WTC11 (cell line): ENCODE measurements at regions not wholly inside any gene's neighbourhood (a gene's known extent, or its start where the extent isn't known, plus 50 kb on each side); places are given as distances from the start of the nearest gene placed in this dataset.

Source experiments
- ATAC-seq: fragments of 200-7000 bp; cut with Tn5 transposase; 2 replicates; pipeline ENCODE4 v1.10.0; 2021; ENCODE audit warnings: mild to moderate bottlenecking, moderate library complexity
- CTCF ChIA-PET: fragments of 300-600 bp; sonication (Branson Sonifier 250); formaldehyde crosslinking; loops from one replicate; lab custom pipeline; 2021; ENCODE audit warnings: antibody characterized with exemption; lab: Charles Lee
- POLR2A ChIA-PET: fragments of 350-600 bp; sonication (Branson Sonifier 250); formaldehyde crosslinking; loops from one replicate; lab custom pipeline; 2021; ENCODE audit warnings: antibody characterized with exemption; lab: Charles Lee
- DNase-seq: peaks from one replicate; pipeline ENCODE4 v3.0.0; 2021; ENCODE audit warnings: low spot score
- H3K27ac Mint-ChIP-seq: 2 replicates; pipeline ENCODE4 v1.8.0; 2021; ENCODE audit warnings: mixed read lengths
- H3K27me3 Mint-ChIP-seq: 2 replicates; pipeline ENCODE4 v1.8.0; 2021; ENCODE audit warnings: low read depth, mild to moderate bottlenecking, moderate library complexity, mixed read lengths
- H3K36me3 Mint-ChIP-seq: 2 replicates; pipeline ENCODE4 v1.8.0; 2021; ENCODE audit warnings: mixed read lengths
- H3K4me1 Mint-ChIP-seq: 2 replicates; pipeline ENCODE4 v1.8.0; 2022; ENCODE audit warnings: mixed read lengths
- H3K4me3 Mint-ChIP-seq: 2 replicates; pipeline ENCODE4 v1.8.0; 2021; ENCODE audit warnings: mild to moderate bottlenecking, moderate library complexity, mixed read lengths
- H3K9me3 Mint-ChIP-seq: 2 replicates; pipeline ENCODE4 v1.8.0; 2021; ENCODE audit warnings: mixed read lengths
- CBFB ChIP-seq: sonication (generic); formaldehyde crosslinking; IDR thresholded peaks from 2 replicates; pipeline ENCODE4 v1.8.1; 2022; ENCODE audit warnings: mild to moderate bottlenecking, low read depth, missing genetic modification reagents
- ELF4 ChIP-seq: sonication (generic); formaldehyde crosslinking; IDR thresholded peaks from 2 replicates; pipeline ENCODE4 v1.8.1; 2022; ENCODE audit warnings: low read depth, mild to moderate bottlenecking, moderate library complexity, missing genetic modification reagents
- GTF2I ChIP-seq: fragments of 250-450 bp; sonication (Bioruptor Pico); conservative IDR thresholded peaks from 2 replicates; pipeline ENCODE4 v1.4.0; 2021; ENCODE audit warnings: mild to moderate bottlenecking
- NFYB ChIP-seq: sonication (generic); formaldehyde crosslinking; conservative IDR thresholded peaks from 2 replicates; pipeline ENCODE4 v1.8.0; 2022; ENCODE audit warnings: low read depth, missing genetic modification reagents
- PRRX2 ChIP-seq: fragments of 250-450 bp; sonication (Bioruptor Pico); IDR thresholded peaks from 2 replicates; pipeline ENCODE4 v1.8.0; 2021; ENCODE audit warnings: mild to moderate bottlenecking
- SMAD3 ChIP-seq: sonication (generic); formaldehyde crosslinking; IDR thresholded peaks from 2 replicates; pipeline ENCODE4 v1.8.0; 2022; ENCODE audit warnings: missing genetic modification reagents, mild to moderate bottlenecking, borderline replicate concordance
- TEAD4 ChIP-seq: sonication (generic); formaldehyde crosslinking; IDR thresholded peaks from 2 replicates; pipeline ENCODE4 v1.8.0; 2022; ENCODE audit warnings: mild to moderate bottlenecking, missing genetic modification reagents
- ZNF138 ChIP-seq: sonication (generic); formaldehyde crosslinking; conservative IDR thresholded peaks from 2 replicates; pipeline ENCODE4 v1.8.1; 2022; ENCODE audit warnings: mild to moderate bottlenecking, moderate library complexity, missing genetic modification reagents
- ZNF423 ChIP-seq: fragments of 250-450 bp; sonication (Bioruptor Pico); IDR thresholded peaks from 2 replicates; pipeline ENCODE4 v2.1.2; 2022; ENCODE audit warnings: mild to moderate bottlenecking, moderate library complexity
- TF ChIP-seq, protein P1 (sequence below): sonication (generic); formaldehyde crosslinking; IDR thresholded peaks from 2 replicates; pipeline ENCODE4 v1.8.1; 2023; ENCODE audit warnings: mild to moderate bottlenecking, missing genetic modification reagents, moderate library complexity
- TF ChIP-seq, protein P2 (sequence below): sonication (generic); formaldehyde crosslinking; IDR thresholded peaks from 2 replicates; pipeline ENCODE4 v1.8.1; 2022; ENCODE audit warnings: mild to moderate bottlenecking, moderate library complexity, missing genetic modification reagents
- TF ChIP-seq, protein P3 (sequence below): fragments of 200-600 bp; IDR thresholded peaks from 2 replicates; pipeline ENCODE4 v1.8.0; 2022; ENCODE audit warnings: antibody characterized with exemption
- TF ChIP-seq, protein P4 (sequence below): sonication (generic); formaldehyde crosslinking; conservative IDR thresholded peaks from 2 replicates; pipeline ENCODE4 v1.8.1; 2022; ENCODE audit warnings: mild to moderate bottlenecking, missing genetic modification reagents
- TF ChIP-seq, protein P5 (sequence below): sonication (generic); formaldehyde crosslinking; conservative IDR thresholded peaks from 2 replicates; pipeline ENCODE4 v1.8.1; 2023; ENCODE audit warnings: mild to moderate bottlenecking, low read depth, missing genetic modification reagents, moderate library complexity

DNA sequence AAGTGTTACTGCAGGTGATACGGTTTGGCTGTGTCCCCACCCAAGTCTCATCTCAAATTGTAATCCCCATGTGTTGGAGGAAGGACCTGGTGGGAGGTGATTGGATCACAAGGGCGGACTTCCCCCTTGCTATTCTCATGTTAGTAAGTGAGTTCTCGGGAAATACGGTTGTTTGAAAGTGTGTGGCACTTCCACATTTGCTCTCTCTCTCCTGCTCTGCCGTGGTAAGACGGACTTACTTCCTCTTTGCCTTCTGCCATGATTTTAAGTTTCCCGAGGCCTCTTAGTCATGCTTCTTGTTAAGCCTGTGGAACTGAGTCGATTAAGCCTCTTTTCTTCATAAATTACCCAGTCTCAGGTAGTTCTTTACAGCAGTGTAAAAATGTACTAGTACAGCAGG, 65.2 kb upstream of the SLC7A11 start:
- no peak overlapping the region for H3K4me3 Mint-ChIP-seq
- H3K27me3 Mint-ChIP-seq = no peaks in the 10 kb centered on the region
- ChIA-PET POLR2A (no interaction called here), CTCF (no interaction called here)
- H3K4me1 Mint-ChIP-seq = peaks cover 17% of the 10 kb centered on the region
- no peaks in the 10 kb centered on the region for H3K36me3 Mint-ChIP-seq
- H3K9me3 Mint-ChIP-seq = peaks cover 10% of the 10 kb centered on the region
- H3K27ac Mint-ChIP-seq = no peak overlapping the region
- DNase-seq (no peak), ATAC-seq (no peak)
- no peak for TF ChIP-seq CBFB (CRISPR knock-in tag)
- no peak for TF ChIP-seq GTF2I (CRISPR knock-in tag)
- no peak for TF ChIP-seq ELF4 (CRISPR knock-in tag)
- no peak for TF ChIP-seq TEAD4 (CRISPR knock-in tag)
- TF ChIP-seq, protein P1, sequence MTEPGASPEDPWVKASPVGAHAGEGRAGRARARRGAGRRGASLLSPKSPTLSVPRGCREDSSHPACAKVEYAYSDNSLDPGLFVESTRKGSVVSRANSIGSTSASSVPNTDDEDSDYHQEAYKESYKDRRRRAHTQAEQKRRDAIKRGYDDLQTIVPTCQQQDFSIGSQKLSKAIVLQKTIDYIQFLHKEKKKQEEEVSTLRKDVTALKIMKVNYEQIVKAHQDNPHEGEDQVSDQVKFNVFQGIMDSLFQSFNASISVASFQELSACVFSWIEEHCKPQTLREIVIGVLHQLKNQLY (CRISPR knock-in tag) = no peak
- no peak for TF ChIP-seq SMAD3
- no peak for TF ChIP-seq PRRX2
- TF ChIP-seq, protein P2, sequence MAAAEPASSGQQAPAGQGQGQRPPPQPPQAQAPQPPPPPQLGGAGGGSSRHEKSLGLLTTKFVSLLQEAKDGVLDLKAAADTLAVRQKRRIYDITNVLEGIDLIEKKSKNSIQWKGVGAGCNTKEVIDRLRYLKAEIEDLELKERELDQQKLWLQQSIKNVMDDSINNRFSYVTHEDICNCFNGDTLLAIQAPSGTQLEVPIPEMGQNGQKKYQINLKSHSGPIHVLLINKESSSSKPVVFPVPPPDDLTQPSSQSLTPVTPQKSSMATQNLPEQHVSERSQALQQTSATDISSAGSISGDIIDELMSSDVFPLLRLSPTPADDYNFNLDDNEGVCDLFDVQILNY = no peak
- no peak for TF ChIP-seq ZNF423 (CRISPR knock-in tag)
- no peak for TF ChIP-seq NFYB (CRISPR knock-in tag)

DNA sequence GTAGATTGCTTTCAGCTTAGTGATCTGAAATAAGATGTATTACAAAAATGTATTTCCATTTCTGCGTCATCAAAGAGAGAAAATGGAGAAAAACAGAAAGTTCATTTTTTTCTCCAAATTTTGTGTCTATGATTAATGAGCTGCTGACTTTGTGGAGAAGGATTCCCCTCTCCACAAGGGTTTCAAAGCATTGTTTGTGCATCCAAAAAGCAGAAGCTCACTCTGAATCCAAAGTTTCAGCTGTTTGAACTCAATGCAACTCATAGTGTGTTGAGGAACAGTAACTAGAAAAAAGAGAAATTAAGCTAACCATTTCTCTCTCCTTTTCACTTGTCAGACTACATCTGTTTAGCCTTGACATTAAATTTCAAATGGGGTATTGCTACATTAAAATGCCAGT, 62.9 kb upstream of the SLC7A11 start:
- no peak for ATAC-seq
- no peak overlapping the region for H3K4me3 Mint-ChIP-seq
- ChIA-PET CTCF (no interaction called here), POLR2A (no interaction called here)
- no peak overlapping the region for H3K27ac Mint-ChIP-seq
- peaks cover 17% of the 10 kb centered on the region for H3K4me1 Mint-ChIP-seq
- TF ChIP-seq, protein P2 = no peak
- TF ChIP-seq, protein P3, sequence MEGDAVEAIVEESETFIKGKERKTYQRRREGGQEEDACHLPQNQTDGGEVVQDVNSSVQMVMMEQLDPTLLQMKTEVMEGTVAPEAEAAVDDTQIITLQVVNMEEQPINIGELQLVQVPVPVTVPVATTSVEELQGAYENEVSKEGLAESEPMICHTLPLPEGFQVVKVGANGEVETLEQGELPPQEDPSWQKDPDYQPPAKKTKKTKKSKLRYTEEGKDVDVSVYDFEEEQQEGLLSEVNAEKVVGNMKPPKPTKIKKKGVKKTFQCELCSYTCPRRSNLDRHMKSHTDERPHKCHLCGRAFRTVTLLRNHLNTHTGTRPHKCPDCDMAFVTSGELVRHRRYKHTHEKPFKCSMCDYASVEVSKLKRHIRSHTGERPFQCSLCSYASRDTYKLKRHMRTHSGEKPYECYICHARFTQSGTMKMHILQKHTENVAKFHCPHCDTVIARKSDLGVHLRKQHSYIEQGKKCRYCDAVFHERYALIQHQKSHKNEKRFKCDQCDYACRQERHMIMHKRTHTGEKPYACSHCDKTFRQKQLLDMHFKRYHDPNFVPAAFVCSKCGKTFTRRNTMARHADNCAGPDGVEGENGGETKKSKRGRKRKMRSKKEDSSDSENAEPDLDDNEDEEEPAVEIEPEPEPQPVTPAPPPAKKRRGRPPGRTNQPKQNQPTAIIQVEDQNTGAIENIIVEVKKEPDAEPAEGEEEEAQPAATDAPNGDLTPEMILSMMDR = no peak
- TF ChIP-seq, protein P4, sequence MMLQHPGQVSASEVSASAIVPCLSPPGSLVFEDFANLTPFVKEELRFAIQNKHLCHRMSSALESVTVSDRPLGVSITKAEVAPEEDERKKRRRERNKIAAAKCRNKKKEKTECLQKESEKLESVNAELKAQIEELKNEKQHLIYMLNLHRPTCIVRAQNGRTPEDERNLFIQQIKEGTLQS (CRISPR knock-in tag) = no peak
- H3K27me3 Mint-ChIP-seq = no peaks in the 10 kb centered on the region
- peaks cover 10% of the 10 kb centered on the region for H3K9me3 Mint-ChIP-seq
- no peak for DNase-seq
- H3K36me3 Mint-ChIP-seq = no peaks in the 10 kb centered on the region

DNA sequence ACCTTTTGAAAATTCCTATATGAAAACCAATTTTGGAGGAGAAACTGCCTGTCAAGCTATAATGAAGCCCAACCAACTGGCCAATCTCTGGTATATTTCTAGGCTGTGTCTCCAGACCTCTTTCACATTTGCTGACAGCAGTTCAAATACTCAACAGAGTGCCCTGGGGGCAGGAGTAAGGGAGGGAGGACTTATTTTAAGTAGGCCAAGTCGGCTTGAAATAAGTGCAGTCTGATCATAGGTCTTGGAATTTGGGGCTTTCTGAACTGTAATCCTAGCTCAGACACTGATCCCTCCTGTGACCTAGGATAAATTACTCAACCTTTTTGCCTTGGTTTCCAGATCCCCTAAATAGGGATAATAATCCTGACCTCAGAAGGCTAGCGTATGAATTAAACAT, 59.4 kb upstream of the SLC7A11 start:
- H3K27me3 Mint-ChIP-seq = no peaks in the 10 kb centered on the region
- no peak overlapping the region for H3K27ac Mint-ChIP-seq
- H3K4me3 Mint-ChIP-seq = no peak overlapping the region
- no peak for TF ChIP-seq ZNF138 (CRISPR knock-in tag)
- TF ChIP-seq, protein P5, sequence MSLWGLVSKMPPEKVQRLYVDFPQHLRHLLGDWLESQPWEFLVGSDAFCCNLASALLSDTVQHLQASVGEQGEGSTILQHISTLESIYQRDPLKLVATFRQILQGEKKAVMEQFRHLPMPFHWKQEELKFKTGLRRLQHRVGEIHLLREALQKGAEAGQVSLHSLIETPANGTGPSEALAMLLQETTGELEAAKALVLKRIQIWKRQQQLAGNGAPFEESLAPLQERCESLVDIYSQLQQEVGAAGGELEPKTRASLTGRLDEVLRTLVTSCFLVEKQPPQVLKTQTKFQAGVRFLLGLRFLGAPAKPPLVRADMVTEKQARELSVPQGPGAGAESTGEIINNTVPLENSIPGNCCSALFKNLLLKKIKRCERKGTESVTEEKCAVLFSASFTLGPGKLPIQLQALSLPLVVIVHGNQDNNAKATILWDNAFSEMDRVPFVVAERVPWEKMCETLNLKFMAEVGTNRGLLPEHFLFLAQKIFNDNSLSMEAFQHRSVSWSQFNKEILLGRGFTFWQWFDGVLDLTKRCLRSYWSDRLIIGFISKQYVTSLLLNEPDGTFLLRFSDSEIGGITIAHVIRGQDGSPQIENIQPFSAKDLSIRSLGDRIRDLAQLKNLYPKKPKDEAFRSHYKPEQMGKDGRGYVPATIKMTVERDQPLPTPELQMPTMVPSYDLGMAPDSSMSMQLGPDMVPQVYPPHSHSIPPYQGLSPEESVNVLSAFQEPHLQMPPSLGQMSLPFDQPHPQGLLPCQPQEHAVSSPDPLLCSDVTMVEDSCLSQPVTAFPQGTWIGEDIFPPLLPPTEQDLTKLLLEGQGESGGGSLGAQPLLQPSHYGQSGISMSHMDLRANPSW (CRISPR knock-in tag) = no peak
- TF ChIP-seq CBFB (CRISPR knock-in tag) = no peak
- no peak for TF ChIP-seq ELF4 (CRISPR knock-in tag)
- ChIA-PET CTCF (no interaction called here), POLR2A (no interaction called here)
- H3K9me3 Mint-ChIP-seq = peaks cover 6% of the 10 kb centered on the region; the same call in 1 of the 2 replicates
- H3K4me1 Mint-ChIP-seq = no peaks in the 10 kb centered on the region
- H3K36me3 Mint-ChIP-seq = no peaks in the 10 kb centered on the region
- ATAC-seq (no peak), DNase-seq (no peak)
